GM12872 (cell line): ENCODE measurements at regions not wholly inside any gene's neighbourhood (a gene's known extent, or its start where the extent isn't known, plus 50 kb on each side); places are given as distances from the start of the nearest gene placed in this dataset.

Source experiments
- CTCF ChIP-seq: IDR thresholded peaks from 3 replicates; pipeline ENCODE4 v1.5.1; 2011; ENCODE audit warnings: low read depth, mild to moderate bottlenecking, low read length, moderate library complexity; ENCODE audit not compliant: insufficient read depth

- TF ChIP-seq CTCF: no peak
These were observed 98.5 kb downstream of the EHF start for GRCh38 chr11:34719303-34719848.
